ENCODE measurements at regions not wholly inside any gene's neighbourhood (a gene's known extent, or its start where the extent isn't known, plus 50 kb on each side); places are given as distances from the start of the nearest gene placed in this dataset.

DNA sequence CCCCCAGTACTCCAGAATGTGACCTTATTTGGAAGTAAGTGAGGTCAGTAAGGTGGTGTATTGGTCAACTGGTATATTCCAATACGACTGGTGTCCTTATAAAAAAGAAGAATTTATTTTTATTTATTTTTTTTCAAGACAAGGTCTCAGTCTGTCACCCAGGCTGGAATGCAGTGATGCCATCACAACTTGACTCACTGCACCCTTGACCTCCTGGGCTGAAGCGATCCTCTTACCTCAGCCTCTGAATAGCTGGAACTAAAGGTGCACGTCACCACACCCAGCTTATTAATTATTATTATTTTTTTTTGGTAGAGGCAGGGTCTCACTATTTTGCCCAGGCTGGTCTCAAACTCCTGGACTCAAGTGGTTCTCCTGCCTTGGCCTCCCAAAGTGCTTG, 115.1 kb upstream of the PITX2 start:
- ATAC-seq (no peak), DNase-seq (no peak)
- H3K36me3 Mint-ChIP-seq (ENCODE audit: insufficient read depth): no peaks in the 10 kb centered on the region
- H3K27me3 Mint-ChIP-seq (ENCODE audit: low read depth): no peaks in the 10 kb centered on the region
- no peaks in the 10 kb centered on the region for H3K4me1 Mint-ChIP-seq (ENCODE audit: low read depth)
- no peaks in the 10 kb centered on the region for H3K9me3 Mint-ChIP-seq
- H3K4me3 Mint-ChIP-seq: no peak overlapping the region

DNA sequence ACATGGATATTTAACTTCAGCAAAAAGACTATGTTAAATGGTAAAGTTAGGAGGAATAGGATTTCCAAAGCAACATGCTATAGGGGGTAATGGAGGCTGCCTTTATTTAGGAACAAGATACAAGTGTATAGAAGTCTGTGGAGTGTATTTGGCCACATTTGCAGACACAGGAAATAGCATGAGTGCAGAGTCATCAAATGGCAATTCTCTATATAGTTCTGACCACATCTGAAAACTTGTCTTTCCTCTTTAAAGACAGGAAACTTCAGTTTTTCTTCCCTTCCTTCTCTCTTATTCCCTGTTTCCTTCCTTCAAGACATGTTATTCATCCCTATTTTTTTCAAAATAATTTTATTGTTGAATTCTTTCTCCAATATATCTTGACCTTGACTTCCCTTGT, 119.3 kb upstream of the PITX2 start:
- ATAC-seq (no peak), DNase-seq (no peak)
- Mint-ChIP-seq H3K27me3 (ENCODE audit: low read depth) (no peaks in the 10 kb centered on the region), H3K36me3 (ENCODE audit: insufficient read depth) (no peaks in the 10 kb centered on the region), H3K4me3 (no peak overlapping the region), H3K9me3 (no peaks in the 10 kb centered on the region), H3K4me1 (ENCODE audit: low read depth) (no peaks in the 10 kb centered on the region)

DNA sequence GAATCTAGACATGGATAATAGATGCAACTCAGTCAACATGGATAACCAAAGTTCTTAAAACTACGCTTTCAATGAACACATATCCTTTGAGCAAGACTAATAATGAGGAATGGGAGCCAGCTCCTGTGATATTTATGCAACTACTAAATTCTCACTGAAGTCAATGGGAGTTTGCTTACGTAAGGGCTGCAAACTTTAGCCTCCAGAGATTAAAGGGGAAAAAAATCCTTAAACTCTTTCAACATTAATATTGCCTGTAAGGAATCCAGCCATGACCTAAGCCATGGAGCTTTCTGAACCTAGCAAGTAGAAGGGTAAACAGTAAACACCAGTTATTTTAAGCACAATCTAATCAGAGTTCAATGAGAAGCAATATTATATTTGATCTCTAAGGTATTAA, 125.2 kb upstream of the PITX2 start:
- no peaks in the 10 kb centered on the region for H3K36me3 Mint-ChIP-seq (ENCODE audit: insufficient read depth)
- no peaks in the 10 kb centered on the region for H3K9me3 Mint-ChIP-seq
- H3K4me1 Mint-ChIP-seq (ENCODE audit: low read depth): no peaks in the 10 kb centered on the region
- DNase-seq (no peak), ATAC-seq (no peak)
- H3K27me3 Mint-ChIP-seq (ENCODE audit: low read depth): no peaks in the 10 kb centered on the region
- H3K4me3 Mint-ChIP-seq: no peak overlapping the region

DNA sequence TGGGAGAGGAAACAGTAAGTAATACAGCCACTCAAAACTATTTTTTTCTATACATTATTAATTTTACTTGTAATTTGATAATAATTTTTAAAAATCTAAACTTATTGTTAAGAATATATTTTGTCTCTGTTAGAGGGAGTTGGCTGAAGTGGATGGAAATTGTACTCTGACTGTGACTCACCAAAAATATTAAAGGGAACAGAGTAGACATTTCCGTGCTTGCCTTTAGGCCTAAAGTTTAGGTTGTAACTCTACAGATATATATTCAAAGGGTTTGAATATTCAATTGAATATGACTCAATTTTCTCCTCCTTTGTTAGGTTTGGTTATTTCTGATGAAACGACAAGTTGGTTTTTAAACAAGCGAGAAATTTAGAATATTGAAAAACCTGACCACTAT, 128.3 kb upstream of the PITX2 start:
- Mint-ChIP-seq H3K36me3 (ENCODE audit: insufficient read depth) (no peaks in the 10 kb centered on the region), H3K4me3 (no peak overlapping the region), H3K27me3 (ENCODE audit: low read depth) (no peaks in the 10 kb centered on the region), H3K9me3 (no peaks in the 10 kb centered on the region), H3K4me1 (ENCODE audit: low read depth) (no peaks in the 10 kb centered on the region)
- no peak for ATAC-seq
- DNase-seq: no peak

DNA sequence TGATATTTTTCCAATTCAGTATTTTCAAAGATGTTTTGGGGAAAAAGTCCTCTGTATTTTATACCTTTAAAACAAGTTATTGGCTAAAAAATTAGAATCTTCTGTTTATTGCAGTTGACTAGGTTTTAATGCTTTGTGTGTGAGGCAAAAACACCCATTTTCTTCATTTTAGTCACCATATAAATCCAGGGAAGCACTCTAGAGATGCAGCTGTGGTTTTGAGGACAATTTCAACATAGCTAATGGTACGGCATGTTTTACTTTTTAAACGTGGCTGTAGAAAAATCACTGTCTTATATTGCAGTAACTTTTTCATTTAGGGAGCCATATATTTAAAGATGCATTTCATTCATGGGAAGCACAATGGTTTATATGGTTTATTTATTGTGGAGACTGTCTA, 129.1 kb upstream of the PITX2 start:
- ATAC-seq: no peak
- Mint-ChIP-seq H3K4me3 (no peak overlapping the region), H3K36me3 (ENCODE audit: insufficient read depth) (no peaks in the 10 kb centered on the region), H3K9me3 (no peaks in the 10 kb centered on the region), H3K4me1 (ENCODE audit: low read depth) (no peaks in the 10 kb centered on the region), H3K27me3 (ENCODE audit: low read depth) (no peaks in the 10 kb centered on the region)
- no peak for DNase-seq

DNA sequence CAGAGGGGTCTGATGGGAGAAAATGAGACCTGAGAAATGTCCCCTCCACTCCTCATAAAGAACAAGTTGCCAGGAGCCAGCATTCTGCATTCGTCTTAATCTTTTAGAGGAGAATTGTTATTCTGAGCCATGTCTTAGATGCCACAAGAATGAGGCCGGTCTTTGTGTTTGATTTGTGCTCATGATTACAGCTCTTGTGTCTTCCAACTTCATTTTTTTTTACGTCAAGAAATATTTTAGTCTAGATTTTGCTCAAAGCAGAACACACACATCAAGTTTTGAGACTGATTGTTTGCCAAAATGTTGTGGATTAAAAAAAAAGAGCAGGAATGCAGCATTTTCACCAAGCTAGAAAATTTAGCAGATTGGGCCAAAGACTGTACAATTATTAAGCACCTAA, 130.6 kb upstream of the PITX2 start:
- ATAC-seq (no peak), DNase-seq (no peak)
- Mint-ChIP-seq H3K4me1 (ENCODE audit: low read depth) (no peaks in the 10 kb centered on the region), H3K27me3 (ENCODE audit: low read depth) (no peaks in the 10 kb centered on the region), H3K9me3 (no peaks in the 10 kb centered on the region), H3K4me3 (no peak overlapping the region), H3K36me3 (ENCODE audit: insufficient read depth) (no peaks in the 10 kb centered on the region)

DNA sequence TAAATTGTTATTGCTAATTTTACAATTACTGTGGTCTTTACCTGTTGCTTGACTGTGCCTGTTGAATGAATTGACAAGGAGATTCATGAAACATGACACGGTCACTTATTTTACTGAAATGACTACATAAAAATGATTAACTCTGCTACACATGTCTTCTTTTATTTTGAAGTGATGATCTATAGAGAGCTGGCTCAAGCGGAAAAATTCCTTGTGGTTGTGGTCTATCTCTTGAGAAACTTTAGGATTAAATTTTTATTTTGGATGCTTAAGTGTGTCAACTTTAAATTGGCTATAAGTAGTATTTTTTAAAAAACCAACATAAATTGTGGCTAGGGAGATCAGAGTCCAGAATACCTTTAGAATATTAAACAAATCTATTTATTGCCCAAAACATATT, 131.8 kb upstream of the PITX2 start:
- H3K27me3 Mint-ChIP-seq (ENCODE audit: low read depth): no peaks in the 10 kb centered on the region
- DNase-seq (no peak), ATAC-seq (no peak)
- H3K36me3 Mint-ChIP-seq (ENCODE audit: insufficient read depth): no peaks in the 10 kb centered on the region
- H3K9me3 Mint-ChIP-seq: no peaks in the 10 kb centered on the region
- H3K4me3 Mint-ChIP-seq: no peak overlapping the region
- H3K4me1 Mint-ChIP-seq (ENCODE audit: low read depth): no peaks in the 10 kb centered on the region

DNA sequence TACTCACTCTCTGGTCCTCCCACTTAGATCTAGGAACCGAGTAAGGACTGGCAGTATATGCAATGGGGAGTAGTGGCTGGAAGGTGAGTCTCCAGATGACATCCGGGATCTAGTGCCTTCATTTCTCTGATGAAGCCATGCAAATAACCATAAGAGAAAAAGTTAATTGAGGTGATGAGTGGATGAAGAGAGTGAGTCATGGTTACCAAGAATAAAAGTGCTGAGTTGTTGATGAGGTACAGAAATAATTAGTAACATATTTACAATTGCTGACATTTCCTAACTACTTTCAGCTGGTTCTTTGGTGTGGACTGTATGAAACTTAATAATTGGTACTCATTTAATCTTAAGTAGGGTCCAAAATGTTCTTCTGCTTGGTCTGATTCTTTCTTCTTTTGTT, 146.7 kb upstream of the PITX2 start:
- H3K27me3 Mint-ChIP-seq (ENCODE audit: low read depth): no peaks in the 10 kb centered on the region
- DNase-seq (no peak), ATAC-seq (no peak)
- H3K4me3 Mint-ChIP-seq: no peak overlapping the region
- H3K36me3 Mint-ChIP-seq (ENCODE audit: insufficient read depth): no peaks in the 10 kb centered on the region
- peaks cover 5% of the 10 kb centered on the region for H3K9me3 Mint-ChIP-seq
- no peaks in the 10 kb centered on the region for H3K4me1 Mint-ChIP-seq (ENCODE audit: low read depth)

DNA sequence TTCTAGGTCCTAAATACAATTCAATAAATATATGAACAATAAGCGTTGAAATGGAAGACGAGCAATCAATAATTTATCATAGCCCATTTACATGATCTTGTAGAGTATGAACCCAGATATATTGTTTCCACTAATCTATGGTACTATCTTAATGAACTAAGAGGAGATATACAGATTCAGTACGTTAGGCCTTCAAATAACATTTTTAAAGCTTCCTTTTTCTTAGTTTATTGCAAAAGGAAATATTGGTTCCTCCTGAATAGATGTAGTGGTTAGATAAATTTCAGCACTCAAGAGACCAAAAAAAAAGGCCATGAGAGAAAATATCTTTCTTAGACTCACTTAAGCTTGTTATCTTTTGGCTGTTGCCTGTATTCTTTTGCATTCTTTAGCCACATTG, 147.5 kb upstream of the PITX2 start:
- ATAC-seq (no peak), DNase-seq (no peak)
- Mint-ChIP-seq H3K9me3 (peaks cover 5% of the 10 kb centered on the region), H3K27me3 (ENCODE audit: low read depth) (no peaks in the 10 kb centered on the region), H3K4me1 (ENCODE audit: low read depth) (no peaks in the 10 kb centered on the region), H3K4me3 (no peak overlapping the region), H3K36me3 (ENCODE audit: insufficient read depth) (no peaks in the 10 kb centered on the region)

DNA sequence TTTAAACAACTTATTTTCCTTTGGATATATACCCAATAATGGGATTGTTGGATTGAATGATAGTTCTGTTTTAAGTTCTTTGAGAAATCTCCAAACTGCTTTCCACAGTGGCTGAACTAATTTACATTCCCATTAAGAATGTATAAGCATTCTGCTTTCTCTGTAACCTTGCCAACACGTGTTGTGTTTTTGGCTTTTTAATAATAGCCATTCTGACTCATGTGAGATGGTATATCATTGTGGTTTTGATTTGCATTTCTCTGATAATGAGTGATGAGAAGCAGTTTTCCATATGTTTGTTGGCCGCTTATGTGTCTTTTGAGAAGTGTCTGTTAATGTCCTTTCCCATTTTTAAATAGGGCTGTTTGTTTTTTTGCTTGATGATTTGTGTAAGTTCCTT, 155.6 kb upstream of the PITX2 start:
- no peak for ATAC-seq
- no peaks in the 10 kb centered on the region for H3K9me3 Mint-ChIP-seq
- H3K4me1 Mint-ChIP-seq (ENCODE audit: low read depth): no peaks in the 10 kb centered on the region
- DNase-seq: no peak
- no peak overlapping the region for H3K4me3 Mint-ChIP-seq
- no peaks in the 10 kb centered on the region for H3K36me3 Mint-ChIP-seq (ENCODE audit: insufficient read depth)
- no peaks in the 10 kb centered on the region for H3K27me3 Mint-ChIP-seq (ENCODE audit: low read depth)

DNA sequence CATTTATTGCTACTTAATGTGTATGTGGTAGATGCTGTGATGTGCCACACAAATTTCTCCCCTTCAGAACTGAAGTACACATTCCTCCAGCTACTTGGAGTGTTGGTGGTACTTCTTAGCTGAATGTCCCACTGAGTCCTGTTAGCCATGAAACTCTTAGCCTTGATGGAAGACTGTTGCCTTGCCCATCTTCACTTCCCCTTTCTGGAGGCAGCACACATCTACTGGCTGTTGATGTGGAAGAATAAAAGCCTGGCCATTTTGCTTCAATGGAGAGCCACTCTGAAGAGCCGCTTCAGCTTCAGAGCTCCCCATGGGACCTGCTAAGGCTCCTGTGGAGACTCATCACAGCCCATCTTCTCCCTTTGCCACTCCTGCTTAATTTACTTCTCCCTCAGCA, 157.7 kb upstream of the PITX2 start:
- H3K36me3 Mint-ChIP-seq (ENCODE audit: insufficient read depth): no peaks in the 10 kb centered on the region
- no peak for DNase-seq

DNA sequence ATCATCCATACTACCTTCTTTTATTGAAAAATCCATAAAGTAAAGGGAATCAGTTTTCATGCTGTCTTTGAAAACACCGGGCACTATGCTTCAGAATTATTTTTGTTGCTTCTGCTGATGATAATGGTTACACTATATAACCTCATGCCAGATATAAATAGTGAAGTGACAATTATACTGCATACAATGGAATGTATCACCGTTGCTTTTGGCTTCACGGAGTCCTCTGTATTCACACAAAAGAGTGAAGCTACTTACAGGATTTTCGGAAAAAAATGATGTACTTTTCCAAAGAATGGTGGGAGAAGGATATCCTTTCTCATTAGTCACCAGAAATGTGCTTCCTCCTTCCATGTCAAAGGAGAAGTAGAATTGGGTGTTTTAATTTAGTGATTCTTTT, 159.1 kb upstream of the PITX2 start:
- Mint-ChIP-seq H3K4me3 (no peak overlapping the region), H3K27me3 (ENCODE audit: low read depth) (no peaks in the 10 kb centered on the region), H3K9me3 (no peaks in the 10 kb centered on the region), H3K36me3 (ENCODE audit: insufficient read depth) (no peaks in the 10 kb centered on the region), H3K4me1 (ENCODE audit: low read depth) (no peaks in the 10 kb centered on the region)
- DNase-seq: no peak
- ATAC-seq: no peak

More for the DNA sequence above, 157.7 kb upstream of the PITX2 start:
- no peaks in the 10 kb centered on the region for H3K27me3 Mint-ChIP-seq (ENCODE audit: low read depth)
- ATAC-seq: no peak
- H3K9me3 Mint-ChIP-seq: no peaks in the 10 kb centered on the region
- no peak overlapping the region for H3K4me3 Mint-ChIP-seq
- no peaks in the 10 kb centered on the region for H3K4me1 Mint-ChIP-seq (ENCODE audit: low read depth)

DNA sequence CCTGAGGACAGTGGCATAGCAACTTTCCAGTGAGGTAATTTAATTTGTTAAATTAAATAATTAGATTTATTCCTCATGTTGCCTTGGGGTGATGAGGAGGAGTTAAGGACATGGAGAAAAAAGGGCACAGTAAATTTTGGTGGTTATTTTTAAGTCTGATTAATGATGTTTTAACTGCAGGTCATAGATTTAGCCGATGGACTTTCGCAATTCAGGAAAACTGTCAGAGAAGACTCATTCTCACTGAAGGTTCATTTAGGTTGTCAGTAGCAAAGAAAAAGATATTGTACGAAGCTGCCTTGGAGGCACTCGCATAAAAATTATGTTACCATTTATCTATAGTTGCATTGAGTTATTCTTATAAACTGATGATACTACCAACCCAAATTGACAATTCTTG, 164.2 kb upstream of the PITX2 start:
- H3K4me1 Mint-ChIP-seq (ENCODE audit: low read depth): no peaks in the 10 kb centered on the region
- ATAC-seq (no peak), DNase-seq (no peak)
- H3K9me3 Mint-ChIP-seq: no peaks in the 10 kb centered on the region
- no peaks in the 10 kb centered on the region for H3K27me3 Mint-ChIP-seq (ENCODE audit: low read depth)
- H3K4me3 Mint-ChIP-seq: no peak overlapping the region
- no peaks in the 10 kb centered on the region for H3K36me3 Mint-ChIP-seq (ENCODE audit: insufficient read depth)

DNA sequence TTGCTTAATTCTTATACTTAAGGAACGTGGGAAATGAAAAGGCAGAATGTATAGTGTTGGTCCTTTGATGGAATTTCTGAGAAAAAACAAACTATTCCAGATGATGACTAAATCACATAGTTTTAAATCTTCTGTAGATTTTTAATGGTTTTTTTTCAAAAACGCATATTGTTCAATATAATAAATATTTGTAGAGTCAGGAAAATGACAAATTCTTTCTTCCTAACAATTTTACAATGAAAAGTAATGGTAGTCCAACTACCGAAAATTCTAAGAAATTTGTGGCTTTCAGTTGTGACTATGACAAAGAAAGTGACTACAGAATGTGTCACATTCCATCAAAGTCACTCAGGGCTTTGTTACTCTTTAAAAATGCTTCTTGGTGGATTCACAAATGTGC, 164.8 kb upstream of the PITX2 start:
- ATAC-seq (no peak), DNase-seq (no peak)
- H3K9me3 Mint-ChIP-seq: no peaks in the 10 kb centered on the region
- H3K4me3 Mint-ChIP-seq: no peak overlapping the region
- no peaks in the 10 kb centered on the region for H3K27me3 Mint-ChIP-seq (ENCODE audit: low read depth)
- no peaks in the 10 kb centered on the region for H3K4me1 Mint-ChIP-seq (ENCODE audit: low read depth)
- H3K36me3 Mint-ChIP-seq (ENCODE audit: insufficient read depth): no peaks in the 10 kb centered on the region

DNA sequence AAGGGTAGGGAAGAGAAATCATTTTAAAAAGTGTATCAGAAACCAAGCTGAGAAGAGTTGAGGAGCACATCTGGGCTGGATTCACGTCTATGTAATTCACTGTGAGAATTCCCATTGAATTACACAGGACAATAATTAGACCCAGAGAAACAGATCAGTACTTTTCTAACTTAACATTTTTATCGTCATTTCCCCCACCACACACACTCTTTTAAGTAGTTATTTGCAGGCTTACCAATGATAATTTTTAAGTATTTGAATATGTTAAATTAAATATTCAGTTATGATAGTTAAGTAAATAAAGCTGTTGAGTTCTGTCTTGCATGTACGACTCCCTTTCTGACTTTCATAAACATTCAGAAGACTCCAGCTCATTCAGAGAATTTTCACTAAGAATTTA, 165.4 kb upstream of the PITX2 start:
- no peak for ATAC-seq
- Mint-ChIP-seq H3K4me1 (ENCODE audit: low read depth) (no peaks in the 10 kb centered on the region), H3K4me3 (no peak overlapping the region), H3K27me3 (ENCODE audit: low read depth) (no peaks in the 10 kb centered on the region), H3K9me3 (no peaks in the 10 kb centered on the region), H3K36me3 (ENCODE audit: insufficient read depth) (no peaks in the 10 kb centered on the region)
- no peak for DNase-seq

DNA sequence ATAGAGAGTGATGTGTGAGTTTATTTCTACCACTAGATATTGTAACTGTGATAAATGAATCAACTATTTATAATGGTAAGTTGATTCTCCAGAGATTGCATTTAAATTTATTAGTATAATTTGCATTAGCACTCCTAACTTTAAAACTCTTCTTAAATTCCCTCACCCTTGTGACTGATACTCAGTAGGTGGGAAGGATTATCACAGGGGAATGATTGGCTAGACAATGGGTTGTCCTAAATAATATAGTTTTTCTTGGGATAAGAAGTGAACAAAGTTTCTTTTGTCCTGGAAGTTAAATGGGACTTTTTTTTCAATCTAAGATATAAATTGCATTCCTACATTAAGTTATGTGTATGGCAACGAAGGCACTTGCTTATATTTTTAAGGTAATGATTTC, 169.2 kb upstream of the PITX2 start:
- Mint-ChIP-seq H3K36me3 (ENCODE audit: insufficient read depth) (no peaks in the 10 kb centered on the region), H3K27me3 (ENCODE audit: low read depth) (no peaks in the 10 kb centered on the region), H3K9me3 (no peaks in the 10 kb centered on the region), H3K4me1 (ENCODE audit: low read depth) (no peaks in the 10 kb centered on the region), H3K4me3 (no peak overlapping the region)
- DNase-seq (no peak), ATAC-seq (no peak)
